Rectal smooth muscle tissue (tissue), 1 donor: ENCODE measurements at regions not wholly inside any gene's neighbourhood (a gene's known extent, or its start where the extent isn't known, plus 50 kb on each side); places are given as distances from the start of the nearest gene placed in this dataset.

Experiments used
- H3K27ac ChIP-seq: one replicate; pipeline ENCODE4 v1.7.0; 2013; ENCODE audit warnings: low read depth, low read length, inconsistent platforms
- H3K27me3 ChIP-seq: one replicate; pipeline ENCODE4 v1.7.0; 2013; ENCODE audit warnings: low read length; ENCODE audit not compliant: control insufficient read depth, insufficient read depth
- H3K36me3 ChIP-seq: one replicate; pipeline ENCODE4 v1.7.0; 2013; ENCODE audit warnings: low read length; ENCODE audit not compliant: control insufficient read depth, insufficient read depth
- H3K4me1 ChIP-seq: one replicate; pipeline ENCODE4 v1.7.0; 2013; ENCODE audit warnings: low read length; ENCODE audit not compliant: control insufficient read depth, insufficient read depth
- H3K4me3 ChIP-seq: one replicate; pipeline ENCODE4 v1.7.0; 2013; ENCODE audit warnings: low read length
- H3K9ac ChIP-seq: one replicate; pipeline ENCODE4 v1.7.0; 2013; ENCODE audit warnings: low read length

DNA sequence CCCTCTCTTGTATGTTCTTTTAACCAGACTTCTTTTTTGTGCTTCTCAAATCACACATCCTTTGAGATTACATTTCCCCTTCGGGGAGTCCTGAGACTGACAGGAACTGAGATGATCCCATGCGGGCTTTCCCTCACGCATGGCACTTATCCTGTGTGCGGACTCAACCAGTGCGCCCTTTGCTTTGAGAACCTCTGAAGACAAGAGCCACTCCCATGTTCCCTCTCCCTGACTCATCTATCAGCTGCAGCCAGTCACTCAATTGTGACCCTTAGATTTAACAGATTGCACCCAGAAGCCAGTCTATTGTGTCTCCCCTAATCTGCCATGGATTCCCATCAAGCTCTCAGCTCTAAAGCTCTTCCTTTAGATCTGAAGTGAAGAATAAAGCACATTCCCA is 353.9 kb upstream of the MEOX2 start:
- H3K27me3 ChIP-seq, result no peaks in the 10 kb centered on the region
- no peaks in the 10 kb centered on the region for H3K4me1 ChIP-seq
- no peak overlapping the region for H3K9ac ChIP-seq
- no peak overlapping the region for H3K27ac ChIP-seq
- no peak overlapping the region for H3K4me3 ChIP-seq
- H3K36me3 ChIP-seq, result no peaks in the 10 kb centered on the region

GRCh38 chr7:16038906-16039305 is 352.4 kb upstream of the MEOX2 start:
- no peak overlapping the region for H3K4me3 ChIP-seq
- H3K27me3 ChIP-seq, result no peaks in the 10 kb centered on the region
- H3K36me3 ChIP-seq, result no peaks in the 10 kb centered on the region
- no peak overlapping the region for H3K27ac ChIP-seq
- no peak overlapping the region for H3K9ac ChIP-seq
- H3K4me1 ChIP-seq, result no peaks in the 10 kb centered on the region

- Histone ChIP-seq H3K36me3 (no peaks in the 10 kb centered on the region), H3K9ac (no peak overlapping the region), H3K4me3 (no peak overlapping the region), H3K27me3 (no peaks in the 10 kb centered on the region), H3K27ac (no peak overlapping the region), H3K4me1 (no peaks in the 10 kb centered on the region)
Measured at GRCh38 chr7:16035392-16035791, 348.9 kb upstream of the MEOX2 start.

DNA sequence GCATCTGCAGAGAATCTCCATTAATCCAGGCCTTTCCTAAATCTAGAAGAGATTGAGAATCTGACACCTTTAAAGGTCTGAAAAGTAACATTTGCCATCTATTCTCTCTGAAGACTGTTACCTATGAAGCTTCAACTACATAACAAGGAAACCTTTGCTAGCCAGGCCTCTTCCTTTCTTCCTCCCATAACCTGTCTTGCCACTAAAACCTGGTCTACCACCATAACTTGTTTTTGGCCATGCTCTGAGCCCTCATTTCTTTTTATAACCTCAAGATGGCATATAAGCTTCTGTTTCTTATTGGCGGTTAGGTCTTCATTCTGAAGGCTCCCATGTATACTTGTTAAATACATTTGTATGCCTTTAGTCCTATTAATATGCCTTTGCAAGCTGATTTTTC is 348.4 kb upstream of the MEOX2 start:
- Histone ChIP-seq H3K27me3 (no peaks in the 10 kb centered on the region), H3K4me3 (no peak overlapping the region), H3K36me3 (no peaks in the 10 kb centered on the region), H3K27ac (no peak overlapping the region), H3K9ac (no peak overlapping the region), H3K4me1 (no peaks in the 10 kb centered on the region)

DNA sequence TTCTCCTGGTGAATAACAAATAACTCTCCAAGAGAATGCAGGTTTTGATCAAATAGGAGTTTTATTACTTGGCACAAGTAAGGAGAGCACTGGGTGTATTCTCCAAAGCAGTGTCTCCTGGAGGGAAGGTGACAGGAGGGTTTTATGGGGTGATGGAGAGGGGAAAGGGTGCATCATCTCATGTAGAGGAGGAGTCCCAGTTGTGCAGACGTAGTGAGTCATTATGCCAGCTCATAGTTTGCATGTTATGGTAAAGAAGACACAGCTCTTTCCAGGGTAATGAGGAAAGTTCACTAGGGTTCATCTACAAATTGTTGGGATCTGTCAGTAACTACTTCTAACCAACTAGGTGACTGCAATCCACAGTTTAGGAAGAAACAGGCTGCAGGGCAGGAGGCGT is 347.9 kb upstream of the MEOX2 start:
- Histone ChIP-seq H3K4me3 (no peak overlapping the region), H3K4me1 (no peaks in the 10 kb centered on the region), H3K36me3 (no peaks in the 10 kb centered on the region), H3K27me3 (no peaks in the 10 kb centered on the region), H3K9ac (no peak overlapping the region), H3K27ac (no peak overlapping the region)

- no peaks in the 10 kb centered on the region for H3K36me3 ChIP-seq
- H3K4me3 ChIP-seq, result no peak overlapping the region
- H3K4me1 ChIP-seq, result no peaks in the 10 kb centered on the region
- H3K9ac ChIP-seq, result no peak overlapping the region
- H3K27me3 ChIP-seq, result no peaks in the 10 kb centered on the region
- no peak overlapping the region for H3K27ac ChIP-seq
Measured at GRCh38 chr7:16033233-16033632, 346.8 kb upstream of the MEOX2 start.

DNA sequence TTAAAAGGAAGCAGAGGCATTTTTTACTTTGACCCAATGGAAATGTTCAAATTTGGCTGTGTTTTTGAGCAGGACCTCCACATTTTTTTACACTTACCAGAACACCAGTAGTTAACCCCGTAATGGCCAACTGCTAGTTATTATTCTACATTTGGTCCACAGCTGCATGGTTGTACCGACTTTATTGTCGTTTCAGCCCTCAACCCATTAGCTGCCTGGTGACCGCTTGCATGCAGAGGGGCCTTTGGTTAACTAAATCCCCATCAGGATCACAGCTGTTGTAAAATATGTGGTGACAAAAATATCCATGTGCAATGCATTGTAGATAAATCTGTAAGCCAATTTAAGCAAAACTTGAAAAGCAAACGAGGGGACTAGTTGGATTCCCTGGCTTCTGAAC is 342.2 kb upstream of the MEOX2 start:
- Histone ChIP-seq H3K9ac (no peak overlapping the region), H3K4me1 (peaks cover 9% of the 10 kb centered on the region), H3K27ac (no peak overlapping the region), H3K36me3 (no peaks in the 10 kb centered on the region), H3K4me3 (no peak overlapping the region), H3K27me3 (no peaks in the 10 kb centered on the region)

DNA sequence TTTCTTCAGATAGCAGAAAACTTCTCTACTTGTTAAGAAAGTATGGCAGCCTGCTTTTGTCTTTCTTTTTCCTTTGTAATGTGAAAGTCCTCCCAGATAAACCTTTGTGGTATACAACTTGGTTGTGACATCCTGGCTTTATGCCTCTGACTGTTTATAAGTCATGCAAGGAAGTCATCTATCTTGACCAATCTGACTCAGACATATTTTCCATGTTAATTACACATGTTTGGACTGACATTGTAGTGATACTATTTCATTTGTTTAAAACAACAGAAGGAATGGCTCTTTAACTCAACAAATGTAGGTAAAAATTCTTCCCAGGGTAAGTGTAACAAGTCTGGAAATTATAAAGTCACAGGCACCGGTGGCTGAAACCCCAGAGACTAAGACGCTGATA is 341.6 kb upstream of the MEOX2 start:
- Histone ChIP-seq H3K27me3 (no peaks in the 10 kb centered on the region), H3K9ac (no peak overlapping the region), H3K36me3 (no peaks in the 10 kb centered on the region), H3K4me1 (peaks cover 12% of the 10 kb centered on the region), H3K27ac (peak overlapping the region; percentile 14), H3K4me3 (no peak overlapping the region)

DNA sequence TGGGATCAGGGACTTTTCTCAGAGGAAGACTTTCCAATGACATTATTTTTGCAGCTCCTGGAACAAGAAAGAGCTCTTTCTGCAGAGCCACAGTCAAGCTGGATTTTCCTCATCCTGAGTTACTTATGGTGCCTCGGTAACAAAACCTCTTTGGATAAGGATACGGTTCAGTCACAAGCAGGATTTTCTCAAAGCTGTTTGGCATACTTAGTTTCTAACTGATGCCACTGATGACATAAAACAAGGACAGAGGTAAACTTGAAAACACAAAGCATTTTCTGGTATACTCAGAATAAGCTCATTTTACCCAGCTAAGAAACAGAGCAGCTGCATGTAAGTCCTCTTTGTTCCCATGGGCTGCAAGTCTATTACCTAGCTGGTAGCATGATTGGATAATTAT is 340.9 kb upstream of the MEOX2 start:
- peak overlapping the region; percentile 14 for H3K27ac ChIP-seq
- H3K4me3 ChIP-seq, result no peak overlapping the region
- H3K9ac ChIP-seq, result no peak overlapping the region
- no peaks in the 10 kb centered on the region for H3K36me3 ChIP-seq
- H3K27me3 ChIP-seq, result no peaks in the 10 kb centered on the region
- H3K4me1 ChIP-seq, result peaks cover 14% of the 10 kb centered on the region

GRCh38 chr7:16026253-16027020 is 340.0 kb upstream of the MEOX2 start:
- Histone ChIP-seq H3K4me3 (no peak overlapping the region), H3K27me3 (no peaks in the 10 kb centered on the region), H3K9ac (no peak overlapping the region), H3K36me3 (no peaks in the 10 kb centered on the region), H3K4me1 (peaks cover 20% of the 10 kb centered on the region), H3K27ac (peak overlapping the region; percentile 28)

DNA sequence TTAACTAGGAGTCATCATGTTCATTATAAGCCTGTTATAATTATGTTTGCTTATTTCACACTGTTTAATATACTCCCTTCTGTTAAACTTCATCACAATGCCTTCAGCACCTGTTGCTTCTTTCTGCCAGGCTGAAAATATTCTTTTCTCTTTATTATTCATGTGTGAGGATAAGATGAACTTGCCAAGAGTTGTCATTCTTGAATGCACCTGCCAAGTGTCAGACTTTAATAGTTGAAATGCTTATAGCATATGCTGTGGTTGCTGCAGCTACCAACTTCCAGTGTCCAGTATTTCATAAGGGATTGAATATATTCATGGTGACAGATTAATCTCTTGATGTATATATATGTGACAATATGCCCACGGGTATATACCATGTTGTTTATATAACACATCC is 339.2 kb upstream of the MEOX2 start:
- Histone ChIP-seq H3K9ac (no peak overlapping the region), H3K36me3 (no peaks in the 10 kb centered on the region), H3K27me3 (no peaks in the 10 kb centered on the region), H3K4me3 (no peak overlapping the region), H3K4me1 (peaks cover 20% of the 10 kb centered on the region), H3K27ac (no peak overlapping the region)

GRCh38 chr7:16023503-16023902 is 337.0 kb upstream of the MEOX2 start:
- H3K36me3 ChIP-seq, result no peaks in the 10 kb centered on the region
- no peaks in the 10 kb centered on the region for H3K27me3 ChIP-seq
- H3K4me3 ChIP-seq, result no peak overlapping the region
- peaks cover 20% of the 10 kb centered on the region for H3K4me1 ChIP-seq
- H3K9ac ChIP-seq, result no peak overlapping the region
- H3K27ac ChIP-seq, result no peak overlapping the region

DNA sequence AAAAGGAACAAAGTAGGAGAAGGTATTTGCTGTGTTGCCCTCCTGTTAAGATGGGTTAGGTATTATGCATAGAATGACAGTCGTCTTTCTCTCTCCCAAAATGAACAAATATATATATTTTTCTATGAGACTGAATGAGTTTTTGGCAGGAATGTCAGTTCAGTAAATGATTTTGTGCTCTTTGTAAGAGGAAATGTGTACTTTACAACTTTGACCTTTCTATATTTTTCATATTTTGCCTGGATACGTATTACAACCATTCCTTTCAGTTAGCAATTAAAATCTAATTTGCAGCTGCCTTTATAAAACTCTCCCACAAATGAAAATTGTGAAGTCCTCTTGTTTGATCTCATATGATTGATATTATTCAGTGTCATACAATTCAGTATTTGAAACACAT is 336.6 kb upstream of the MEOX2 start:
- no peaks in the 10 kb centered on the region for H3K36me3 ChIP-seq

More for the DNA sequence above, 336.6 kb upstream of the MEOX2 start:
- Histone ChIP-seq H3K27me3 (no peaks in the 10 kb centered on the region), H3K27ac (no peak overlapping the region), H3K4me1 (peaks cover 19% of the 10 kb centered on the region), H3K9ac (no peak overlapping the region), H3K4me3 (no peak overlapping the region)
